SK-N-SH (cell line): ENCODE measurements at regions not wholly inside any gene's neighbourhood (a gene's known extent, or its start where the extent isn't known, plus 50 kb on each side); places are given as distances from the start of the nearest gene placed in this dataset.

ENCODE experiments used
- CTCF ChIA-PET: fragments of 300-600, 350-600 bp; formaldehyde crosslinking; extraction: SDS; loops from one replicate; lab custom pipeline; 2021; lab: Yijun Ruan, JAX
- POLR2A ChIA-PET: fragments of 350-600 bp; sonication (Branson Sonifier 250); formaldehyde crosslinking; extraction: SDS; loops from one replicate; lab custom pipeline; 2020; ENCODE audit warnings: antibody characterized with exemption, inconsistent platforms; lab: Yijun Ruan, JAX
- DNase-seq: peaks from one replicate; pipeline ENCODE4 v3.0.0; 2012
- H2AFZ ChIP-seq: fragments of 200-600 bp; sonication (generic); 2 replicates; pipeline ENCODE4 v1.8.1; 2016; ENCODE audit warnings: antibody characterized with exemption, mild to moderate bottlenecking, low read depth
- H3F3A ChIP-seq: fragments of 200-600 bp; sonication (generic); replicated peaks from 2 replicates; pipeline ENCODE3; 2016; ENCODE audit warnings: antibody characterized with exemption, mild to moderate bottlenecking; ENCODE audit not compliant: insufficient read depth
- H3K27ac ChIP-seq, 2 experiments: fragments of 200-500 bp in 1 of 2; fragments of 200-600 bp in 1 of 2; sonication (Bioruptor generic) in 1 of 2; sonication (generic), shearing (Covaris generic) in 1 of 2; 2 replicates each; pipeline versions ENCODE4 v1.5.1 to v1.6.1; 2014 to 2016; ENCODE audit warnings: low read depth in 2 of 2, inconsistent platforms in 1 of 2, low read length in 1 of 2, mild to moderate bottlenecking in 1 of 2, mixed read lengths in 1 of 2
- H3K27me3 ChIP-seq: fragments of 200-600 bp; sonication (generic), shearing (Covaris generic); 2 replicates; pipeline ENCODE4 v1.6.1; 2016; ENCODE audit warnings: mixed run types; ENCODE audit not compliant: insufficient read depth
- H3K36me3 ChIP-seq, 2 experiments: fragments of 200-500 bp in 1 of 2; fragments of 200-600 bp in 1 of 2; sonication (Bioruptor generic) in 1 of 2; sonication (generic) in 1 of 2; replicated peaks in 1 of 2; 2 replicates each; pipeline versions ENCODE3 to v1.5.1; 2014 to 2016; ENCODE audit warnings: low read length in 1 of 2, mild to moderate bottlenecking in 1 of 2; ENCODE audit not compliant: insufficient read depth in 2 of 2, control insufficient read depth in 1 of 2
- H3K4me1 ChIP-seq, 2 experiments: fragments of 200-500 bp in 1 of 2; fragments of 200-600 bp in 1 of 2; sonication (Bioruptor generic) in 1 of 2; sonication (generic), shearing (Covaris generic) in 1 of 2; 2 replicates each; pipeline versions ENCODE4 v1.5.1 to v1.6.1; 2014 to 2016; ENCODE audit warnings: low read depth in 1 of 2, low read length in 1 of 2, mixed run types in 1 of 2; ENCODE audit not compliant: insufficient read depth in 2 of 2, control insufficient read depth in 1 of 2
- H3K4me2 ChIP-seq: fragments of 200-600 bp; sonication (generic), shearing (Covaris generic); 2 replicates; pipeline ENCODE4 v1.6.1; 2017; ENCODE audit warnings: mixed run types
- H3K4me3 ChIP-seq, 2 experiments: fragments of 200-500 bp in 1 of 2; fragments of 200-600 bp in 1 of 2; sonication (Bioruptor generic) in 1 of 2; sonication (generic), shearing (Covaris generic) in 1 of 2; 2 replicates each; pipeline versions ENCODE4 v1.5.1 to v1.8.1; 2014 to 2016; ENCODE audit warnings: low read depth in 2 of 2, inconsistent platforms in 1 of 2, low read length in 1 of 2, mild to moderate bottlenecking in 1 of 2, mixed read lengths in 1 of 2, moderate library complexity in 1 of 2
- H3K79me2 ChIP-seq: fragments of 200-600 bp; sonication (generic); 2 replicates; pipeline ENCODE4 v1.8.1; 2017; ENCODE audit warnings: mild to moderate bottlenecking; ENCODE audit not compliant: insufficient read depth
- H3K9ac ChIP-seq: fragments of 200-600 bp; sonication (generic); 2 replicates; pipeline ENCODE4 v1.6.1; 2017; ENCODE audit warnings: mixed run types
- H3K9me2 ChIP-seq: fragments of 200-600 bp; sonication (generic); 2 replicates; pipeline ENCODE4 v1.6.1; 2017; ENCODE audit warnings: mixed run types
- H3K9me3 ChIP-seq: fragments of 200-600 bp; sonication (generic); 2 replicates; pipeline ENCODE4 v1.6.1; 2017; ENCODE audit warnings: mixed run types, mild to moderate bottlenecking, moderate library complexity
- H4K20me1 ChIP-seq: fragments of 200-600 bp; sonication (generic); 2 replicates; pipeline ENCODE4 v1.6.1; 2017; ENCODE audit warnings: mild to moderate bottlenecking, mixed run types; ENCODE audit not compliant: insufficient read depth
- CHD2 ChIP-seq: fragments of 150-350 bp; IDR thresholded peaks from 2 replicates; pipeline ENCODE4 v1.6.1; 2018; ENCODE audit warnings: low read length; ENCODE audit not compliant: partially characterized antibody
- CTCF ChIP-seq: fragments of 200-600 bp; sonication (generic); IDR thresholded peaks from 2 replicates; pipeline ENCODE4 v1.6.1; 2017; ENCODE audit warnings: antibody characterized with exemption, mild to moderate bottlenecking, moderate library complexity
- ELF1 ChIP-seq: IDR thresholded peaks from 2 replicates; pipeline ENCODE4 v1.4.0; 2012
- EZH2phosphoT487 ChIP-seq: fragments of 200-600 bp; sonication (generic); IDR thresholded peaks from 2 replicates; pipeline ENCODE4 v1.6.1; 2017; ENCODE audit warnings: low read depth, mixed run types, mild to moderate bottlenecking, antibody characterized with exemption, moderate library complexity, borderline replicate concordance
- FOSL2 ChIP-seq: IDR thresholded peaks from 2 replicates; pipeline ENCODE4 v1.4.0; 2012; ENCODE audit warnings: low read depth, mild to moderate bottlenecking, moderate library complexity, borderline replicate concordance
- FOXJ3 ChIP-seq: sonication (generic); formaldehyde crosslinking; IDR thresholded peaks from 2 replicates; pipeline ENCODE4 v1.5.1; 2020; ENCODE audit warnings: mild to moderate bottlenecking, missing genetic modification reagents
- FOXM1 ChIP-seq: IDR thresholded peaks from 2 replicates; pipeline ENCODE4 v1.4.0; 2012; ENCODE audit warnings: low read depth, mild to moderate bottlenecking
- GATA2 ChIP-seq: sonication (generic); formaldehyde crosslinking; IDR thresholded peaks from 2 replicates; pipeline ENCODE4 v1.5.0; 2020; ENCODE audit warnings: mild to moderate bottlenecking, missing genetic modification reagents
- MAX ChIP-seq: IDR thresholded peaks from 2 replicates; pipeline ENCODE4 v1.4.0; 2012; ENCODE audit warnings: low read depth
- MEF2A ChIP-seq: IDR thresholded peaks from 2 replicates; pipeline ENCODE4 v1.4.0; 2012; ENCODE audit warnings: low read depth, borderline replicate concordance
- MXI1 ChIP-seq: IDR thresholded peaks from 2 replicates; pipeline ENCODE4 v1.6.1; 2012; ENCODE audit warnings: mild to moderate bottlenecking, low read depth, low read length, improper control_type of control experiment
- NFIC ChIP-seq: IDR thresholded peaks from 2 replicates; pipeline ENCODE4 v1.4.0; 2012; ENCODE audit warnings: borderline replicate concordance
- PBX3 ChIP-seq: IDR thresholded peaks from 2 replicates; pipeline ENCODE4; 2012
- RAD21 ChIP-seq: IDR thresholded peaks from 2 replicates; pipeline ENCODE4 v1.6.1; 2012; ENCODE audit warnings: mild to moderate bottlenecking, low read length
- RXRA ChIP-seq: IDR thresholded peaks from 2 replicates; pipeline ENCODE4 v1.4.0; 2012; ENCODE audit warnings: low read depth, mild to moderate bottlenecking, borderline replicate concordance
- SIN3A ChIP-seq: IDR thresholded peaks from 2 replicates; pipeline ENCODE4 v1.6.1; 2012; ENCODE audit warnings: low read depth, mild to moderate bottlenecking, low read length, moderate library complexity, borderline replicate concordance
- SMC3 ChIP-seq: IDR thresholded peaks from 2 replicates; pipeline ENCODE4 v1.6.1; 2012; ENCODE audit warnings: low read depth, low read length, improper control_type of control experiment
- TAF1 ChIP-seq: IDR thresholded peaks from 2 replicates; pipeline ENCODE4 v1.6.1; 2012; ENCODE audit warnings: low read depth, mild to moderate bottlenecking, low read length, moderate library complexity, borderline replicate concordance
- YY1 ChIP-seq: IDR thresholded peaks from 2 replicates; pipeline ENCODE4 v1.4.0; 2012; ENCODE audit warnings: low read depth, mild to moderate bottlenecking
- WGBS: methylation state at CpG from one replicate; pipeline ENCODE4 v1.1.6; 2017; ENCODE audit warnings: low lambda C conversion rate; 5-methylcytosine and 5-hydroxymethylcytosine counted together
- TF ChIP-seq, protein P1 (sequence below): fragments of 150-350 bp; IDR thresholded peaks from 2 replicates; pipeline ENCODE4 v1.6.1; 2017; ENCODE audit warnings: antibody characterized with exemption, low read length, low read depth, borderline replicate concordance

DNA sequence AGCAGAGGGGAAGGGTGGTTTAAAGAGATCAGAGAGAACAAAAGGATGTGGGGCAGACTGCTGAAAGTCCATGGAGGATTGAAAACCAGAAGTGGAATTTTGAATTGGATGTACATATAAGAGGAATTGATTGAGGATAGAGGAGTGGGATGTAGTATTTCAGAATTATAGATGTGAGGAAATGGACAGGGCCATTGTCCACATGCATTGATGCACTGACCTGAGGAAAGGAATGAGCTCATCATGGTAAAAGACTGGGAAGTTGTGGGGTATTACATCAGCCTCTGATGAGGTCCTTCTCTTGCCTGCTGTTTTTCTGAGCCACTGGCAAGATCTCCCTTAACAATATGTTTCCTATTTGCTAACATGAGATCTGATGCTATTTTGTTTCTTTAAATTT lies 365.7 kb upstream of the FANCL start:
- ChIA-PET CTCF (no interaction called here), POLR2A (no interaction called here)
- Histone ChIP-seq H3K9ac (no peak overlapping the region), H3F3A (no peaks in the 10 kb centered on the region), H3K4me2 (no peak overlapping the region), H3K79me2 (no peaks in the 10 kb centered on the region), H3K27ac (no peak overlapping the region), H4K20me1 (no peaks in the 10 kb centered on the region), H3K4me1 (no peaks in the 10 kb centered on the region), H3K9me3 (no peaks in the 10 kb centered on the region), H3K27me3 (no peaks in the 10 kb centered on the region), H3K4me3 (no peak overlapping the region), H2AFZ (no peak overlapping the region), H3K9me2 (no peaks in the 10 kb centered on the region), H3K36me3 (no peaks in the 10 kb centered on the region)
- no peak for TF ChIP-seq MXI1
- no peak for TF ChIP-seq TAF1
- TF ChIP-seq FOXM1 = no peak
- no peak for TF ChIP-seq RAD21
- TF ChIP-seq MAX = no peak
- no peak for TF ChIP-seq FOSL2
- TF ChIP-seq, protein P1, sequence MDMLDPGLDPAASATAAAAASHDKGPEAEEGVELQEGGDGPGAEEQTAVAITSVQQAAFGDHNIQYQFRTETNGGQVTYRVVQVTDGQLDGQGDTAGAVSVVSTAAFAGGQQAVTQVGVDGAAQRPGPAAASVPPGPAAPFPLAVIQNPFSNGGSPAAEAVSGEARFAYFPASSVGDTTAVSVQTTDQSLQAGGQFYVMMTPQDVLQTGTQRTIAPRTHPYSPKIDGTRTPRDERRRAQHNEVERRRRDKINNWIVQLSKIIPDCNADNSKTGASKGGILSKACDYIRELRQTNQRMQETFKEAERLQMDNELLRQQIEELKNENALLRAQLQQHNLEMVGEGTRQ = no peak
- TF ChIP-seq YY1 = no peak
- no peak for TF ChIP-seq RXRA
- no peak for TF ChIP-seq SIN3A
- no peak for TF ChIP-seq FOXJ3 (CRISPR knock-in tag)
- no peak for TF ChIP-seq CHD2
- DNase-seq = no peak

- no peak overlapping the region for H3K9ac ChIP-seq
Measured at GRCh38 chr2:58604096-58604495, 363.0 kb upstream of the FANCL start.

More at GRCh38 chr2:58604096-58604495, 363.0 kb upstream of the FANCL start:
- no peaks in the 10 kb centered on the region for H3K9me3 ChIP-seq
- no peaks in the 10 kb centered on the region for H3F3A ChIP-seq
- no peaks in the 10 kb centered on the region for H4K20me1 ChIP-seq
- ChIA-PET CTCF (no interaction called here), POLR2A (no interaction called here)
- H2AFZ ChIP-seq = no peak overlapping the region
- H3K27me3 ChIP-seq = no peaks in the 10 kb centered on the region
- 21% methylated on average over 1 of the region's 1 CpG for WGBS
- TF ChIP-seq TAF1 (no peak), ELF1 (no peak), PBX3 (no peak), SMC3 (no peak), EZH2phosphoT487 (no peak), GATA2 (CRISPR knock-in tag) (no peak), MEF2A (no peak), CTCF (no peak), NFIC (no peak), RAD21 (no peak)
- H3K4me2 ChIP-seq = no peak overlapping the region
- no peak for DNase-seq
- H3K27ac ChIP-seq = no peak overlapping the region
- H3K9me2 ChIP-seq = no peaks in the 10 kb centered on the region
- no peaks in the 10 kb centered on the region for H3K79me2 ChIP-seq
- H3K4me1 ChIP-seq = no peaks in the 10 kb centered on the region
- H3K4me3 ChIP-seq = no peak overlapping the region
- no peaks in the 10 kb centered on the region for H3K36me3 ChIP-seq
